IPS-18a (cell line): ENCODE measurements at regions not wholly inside any gene's neighbourhood (a gene's known extent, or its start where the extent isn't known, plus 50 kb on each side); places are given as distances from the start of the nearest gene placed in this dataset.
"Not testable (repeated sequence)": the region's sequence is repeated elsewhere in the genome, so short reads cannot be mapped to it uniquely, and the experiment has no call there.

ENCODE experiments used
- H3K27ac ChIP-seq: one replicate; pipeline ENCODE4 v1.5.1; 2013; ENCODE audit warnings: low read length
- H3K27me3 ChIP-seq: one replicate; pipeline ENCODE4 v1.6.1; 2013; ENCODE audit warnings: mild to moderate bottlenecking, low read length; ENCODE audit not compliant: control insufficient read depth, insufficient read depth
- H3K36me3 ChIP-seq: one replicate; pipeline ENCODE4 v1.6.1; 2013; ENCODE audit warnings: low read depth, low read length; ENCODE audit not compliant: control insufficient read depth
- H3K4me1 ChIP-seq: one replicate; pipeline ENCODE4 v1.6.1; 2013; ENCODE audit warnings: low read depth, low read length; ENCODE audit not compliant: control insufficient read depth
- H3K4me3 ChIP-seq: one replicate; pipeline ENCODE4 v1.5.1; 2013; ENCODE audit warnings: low read length
- H3K9ac ChIP-seq: one replicate; pipeline ENCODE4 v1.6.1; 2013; ENCODE audit warnings: mild to moderate bottlenecking, low read length, moderate library complexity
- H3K9me3 ChIP-seq: one replicate; pipeline ENCODE4 v1.6.1; 2013; ENCODE audit warnings: low read depth, low read length; ENCODE audit not compliant: control insufficient read depth

GRCh38 chr13:67554286-67554685 lies 324.1 kb upstream of the PCDH9 start:
- no peak overlapping the region for H3K4me3 ChIP-seq
- no peaks in the 10 kb centered on the region for H3K9me3 ChIP-seq
- no peak overlapping the region for H3K27ac ChIP-seq
- no peaks in the 10 kb centered on the region for H3K4me1 ChIP-seq
- no peak overlapping the region for H3K9ac ChIP-seq
- no peaks in the 10 kb centered on the region for H3K36me3 ChIP-seq
- H3K27me3 ChIP-seq: no peaks in the 10 kb centered on the region

GRCh38 chr13:67549331-67549730 lies 319.2 kb upstream of the PCDH9 start:
- Histone ChIP-seq H3K4me1 (peaks cover 4% of the 10 kb centered on the region), H3K36me3 (no peaks in the 10 kb centered on the region), H3K9me3 (no peaks in the 10 kb centered on the region), H3K27me3 (no peaks in the 10 kb centered on the region), H3K9ac (no peak overlapping the region), H3K27ac (no peak overlapping the region), H3K4me3 (no peak overlapping the region)

GRCh38 chr13:67538906-67539305 lies 308.8 kb upstream of the PCDH9 start:
- H3K9me3 ChIP-seq: no peaks in the 10 kb centered on the region
- no peaks in the 10 kb centered on the region for H3K4me1 ChIP-seq
- no peaks in the 10 kb centered on the region for H3K36me3 ChIP-seq
- H3K27ac ChIP-seq: no peak overlapping the region
- no peak overlapping the region for H3K9ac ChIP-seq
- H3K27me3 ChIP-seq: no peaks in the 10 kb centered on the region
- H3K4me3 ChIP-seq: no peak overlapping the region

GRCh38 chr13:67520886-67521285 lies 290.8 kb upstream of the PCDH9 start:
- no peaks in the 10 kb centered on the region for H3K36me3 ChIP-seq

GRCh38 chr13:67519356-67519755 lies 289.2 kb upstream of the PCDH9 start:
- H3K4me3 ChIP-seq: no peak overlapping the region
- H3K36me3 ChIP-seq: no peaks in the 10 kb centered on the region
- no peaks in the 10 kb centered on the region for H3K9me3 ChIP-seq
- peaks cover 31% of the 10 kb centered on the region for H3K4me1 ChIP-seq
- H3K27me3 ChIP-seq: no peaks in the 10 kb centered on the region
- no peak overlapping the region for H3K27ac ChIP-seq
- no peak overlapping the region for H3K9ac ChIP-seq

More at GRCh38 chr13:67520886-67521285, 290.8 kb upstream of the PCDH9 start:
- Histone ChIP-seq H3K4me1 (peaks cover 19% of the 10 kb centered on the region), H3K4me3 (no peak overlapping the region), H3K27ac (no peak overlapping the region), H3K27me3 (no peaks in the 10 kb centered on the region), H3K9ac (no peak overlapping the region), H3K9me3 (no peaks in the 10 kb centered on the region)

- no peaks in the 10 kb centered on the region for H3K27me3 ChIP-seq
- no peak overlapping the region for H3K27ac ChIP-seq
- H3K4me1 ChIP-seq: peaks cover 31% of the 10 kb centered on the region
- H3K36me3 ChIP-seq: no peaks in the 10 kb centered on the region
- H3K9me3 ChIP-seq: no peaks in the 10 kb centered on the region
- peak overlapping the region; percentile 27 for H3K4me3 ChIP-seq
- H3K9ac ChIP-seq: no peak overlapping the region
Measured at GRCh38 chr13:67518785-67519184, 288.6 kb upstream of the PCDH9 start.

- Histone ChIP-seq H3K9me3 (no peaks in the 10 kb centered on the region), H3K36me3 (no peaks in the 10 kb centered on the region), H3K27me3 (no peaks in the 10 kb centered on the region), H3K4me3 (no peak overlapping the region), H3K9ac (no peak overlapping the region), H3K4me1 (peaks cover 31% of the 10 kb centered on the region), H3K27ac (no peak overlapping the region)
Measured at GRCh38 chr13:67515895-67516294, 285.8 kb upstream of the PCDH9 start.

GRCh38 chr13:67509018-67509417 lies 278.9 kb upstream of the PCDH9 start:
- no peaks in the 10 kb centered on the region for H3K4me1 ChIP-seq
- H3K36me3 ChIP-seq: no peaks in the 10 kb centered on the region
- H3K9ac ChIP-seq: no peak overlapping the region
- H3K4me3 ChIP-seq: no peak overlapping the region
- H3K27ac ChIP-seq: no peak overlapping the region
- no peaks in the 10 kb centered on the region for H3K27me3 ChIP-seq
- no peaks in the 10 kb centered on the region for H3K9me3 ChIP-seq

GRCh38 chr13:67508275-67508674 lies 278.1 kb upstream of the PCDH9 start:
- H3K4me1 ChIP-seq, H3K9me3 ChIP-seq, H3K27ac ChIP-seq, H3K9ac ChIP-seq, H3K4me3 ChIP-seq, H3K36me3 ChIP-seq, H3K27me3 ChIP-seq: not testable (repeated sequence)

GRCh38 chr13:67506407-67506806 lies 276.3 kb upstream of the PCDH9 start:
- Histone ChIP-seq H3K9me3 (no peaks in the 10 kb centered on the region), H3K4me3 (no peak overlapping the region), H3K27ac (no peak overlapping the region), H3K9ac (no peak overlapping the region), H3K4me1 (no peaks in the 10 kb centered on the region), H3K36me3 (no peaks in the 10 kb centered on the region), H3K27me3 (no peaks in the 10 kb centered on the region)

GRCh38 chr13:67505376-67505775 lies 275.2 kb upstream of the PCDH9 start:
- Histone ChIP-seq H3K4me3 (no peak overlapping the region), H3K27me3 (no peaks in the 10 kb centered on the region), H3K27ac (no peak overlapping the region), H3K9me3 (no peaks in the 10 kb centered on the region), H3K4me1 (no peaks in the 10 kb centered on the region), H3K9ac (no peak overlapping the region), H3K36me3 (no peaks in the 10 kb centered on the region)

GRCh38 chr13:67498948-67499347 lies 268.8 kb upstream of the PCDH9 start:
- no peak overlapping the region for H3K27ac ChIP-seq

More at GRCh38 chr13:67498948-67499347, 268.8 kb upstream of the PCDH9 start:
- no peaks in the 10 kb centered on the region for H3K27me3 ChIP-seq
- H3K36me3 ChIP-seq: no peaks in the 10 kb centered on the region
- H3K9me3 ChIP-seq: no peaks in the 10 kb centered on the region
- no peaks in the 10 kb centered on the region for H3K4me1 ChIP-seq
- no peak overlapping the region for H3K9ac ChIP-seq
- H3K4me3 ChIP-seq: no peak overlapping the region
